ENCODE measurements at regions not wholly inside any gene's neighbourhood (a gene's known extent, or its start where the extent isn't known, plus 50 kb on each side); places are given as distances from the start of the nearest gene placed in this dataset.

GRCh38 chr6:165205632-165206031, 103.8 kb downstream of the C6orf118 start:
- Histone ChIP-seq H3K4me1 (no peaks in the 10 kb centered on the region), H3K4me3 (no peak overlapping the region), H3K9me3 (no peaks in the 10 kb centered on the region), H3K27me3 (no peaks in the 10 kb centered on the region), H3K36me3 (no peaks in the 10 kb centered on the region), H3K27ac (replicated peaks in 1 of 4) (no peak overlapping the region)
- peak; percentile 77 for DNase-seq (ENCODE audit: extremely low spot score)
- TF ChIP-seq POLR2AphosphoS5 (IDR thresholded peaks at IDR 0.05) (no peak), CTCF (IDR thresholded peaks at IDR 0.05) (no peak), POLR2A (IDR thresholded peaks at IDR 0.05; ENCODE audit: low read depth) (no peak), EP300 (IDR thresholded peaks at IDR 0.05) (no peak)
- WGBS, result 86% methylated on average over 2 of the region's 2 CpGs
- intact Hi-C loops (cut with DNase I), result no loop called here

DNA sequence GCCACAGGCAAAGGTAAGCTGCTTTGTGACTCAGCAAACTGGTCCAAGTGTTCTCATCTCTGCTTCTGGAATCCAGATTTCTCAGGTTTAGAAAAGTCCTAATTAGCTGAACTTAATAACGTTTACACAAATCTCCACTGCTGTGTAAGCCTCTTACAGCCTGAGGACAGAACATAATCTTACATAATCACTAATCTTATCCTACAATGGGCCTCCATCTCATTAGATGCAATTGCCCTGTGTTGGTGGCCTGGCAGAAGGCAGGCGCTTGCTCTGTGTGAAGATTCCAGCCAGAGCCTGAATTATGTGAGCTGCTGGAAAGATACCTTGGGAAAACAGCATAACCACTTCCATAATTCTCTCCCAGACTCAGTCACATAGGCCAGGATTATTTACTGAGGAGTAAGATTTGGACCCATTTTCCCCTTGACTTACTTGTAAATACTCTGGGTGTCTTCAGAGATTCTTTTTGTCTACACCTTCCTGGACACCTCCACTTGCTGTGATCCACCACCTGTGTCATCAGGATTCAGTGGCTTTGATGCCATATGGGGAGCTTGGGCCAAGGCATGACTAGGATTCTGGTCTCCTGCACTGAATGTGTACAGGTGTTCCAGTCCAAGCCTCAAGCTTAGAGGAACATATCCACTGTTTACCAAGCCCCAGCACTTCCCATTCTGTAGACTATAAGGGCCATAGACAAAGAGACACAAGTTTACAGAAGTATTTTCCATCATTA, 104.4 kb downstream of the C6orf118 start:
- Histone ChIP-seq H3K36me3 (no peaks in the 10 kb centered on the region), H3K4me3 (no peak overlapping the region), H3K27ac (replicated peaks in 1 of 4) (no peak overlapping the region), H3K27me3 (no peaks in the 10 kb centered on the region), H3K4me1 (no peaks in the 10 kb centered on the region), H3K9me3 (no peaks in the 10 kb centered on the region)
- peak; percentile 70 for DNase-seq (ENCODE audit: extremely low spot score)
- intact Hi-C loops (cut with DNase I), result no loop called here
- TF ChIP-seq CTCF (IDR thresholded peaks at IDR 0.05) (no peak), POLR2AphosphoS5 (IDR thresholded peaks at IDR 0.05) (no peak), EP300 (IDR thresholded peaks at IDR 0.05) (no peak), POLR2A (IDR thresholded peaks at IDR 0.05; ENCODE audit: low read depth) (no peak)
- 87% methylated on average over 2 of the region's 2 CpGs for WGBS

DNA sequence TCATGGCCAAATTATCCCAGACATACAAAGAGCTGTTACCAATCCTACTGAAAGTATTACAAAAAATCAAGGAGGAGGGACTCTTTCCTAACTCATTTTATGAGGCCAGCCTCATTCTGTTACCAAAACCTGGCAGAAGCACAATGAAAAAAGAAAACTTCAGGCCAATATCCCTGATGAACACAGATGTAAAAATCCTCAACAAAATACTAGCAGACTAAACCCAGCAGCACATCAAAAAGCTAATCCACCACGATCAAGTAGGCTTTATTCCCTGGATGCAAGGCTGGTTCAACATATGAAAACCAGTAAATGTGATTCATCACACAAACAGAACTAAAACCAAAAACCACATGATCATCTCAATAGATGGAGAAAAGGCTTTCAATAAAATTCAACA, 109.2 kb downstream of the C6orf118 start:
- Histone ChIP-seq H3K9me3 (peaks cover 0 to 17% (median 5%) of the 10 kb centered on the region in 4 donors), H3K36me3 (no peaks in the 10 kb centered on the region), H3K4me3 (no peak overlapping the region), H3K27me3 (no peaks in the 10 kb centered on the region), H3K27ac (replicated peaks in 1 of 4) (no peak overlapping the region), H3K4me1 (no peaks in the 10 kb centered on the region)
- intact Hi-C loops (cut with DNase I), result no loop called here
- no peak for DNase-seq (ENCODE audit: extremely low spot score)
- TF ChIP-seq EP300 (IDR thresholded peaks at IDR 0.05) (no peak), POLR2AphosphoS5 (IDR thresholded peaks at IDR 0.05) (no peak), POLR2A (IDR thresholded peaks at IDR 0.05; ENCODE audit: low read depth) (no peak), CTCF (IDR thresholded peaks at IDR 0.05) (no peak)
- WGBS, result 79% methylated on average over 1 of the region's 1 CpG

- intact Hi-C loops (cut with DNase I), result no loop called here
Measured at GRCh38 chr6:165191461-165191860, 117.9 kb downstream of the C6orf118 start.

DNA sequence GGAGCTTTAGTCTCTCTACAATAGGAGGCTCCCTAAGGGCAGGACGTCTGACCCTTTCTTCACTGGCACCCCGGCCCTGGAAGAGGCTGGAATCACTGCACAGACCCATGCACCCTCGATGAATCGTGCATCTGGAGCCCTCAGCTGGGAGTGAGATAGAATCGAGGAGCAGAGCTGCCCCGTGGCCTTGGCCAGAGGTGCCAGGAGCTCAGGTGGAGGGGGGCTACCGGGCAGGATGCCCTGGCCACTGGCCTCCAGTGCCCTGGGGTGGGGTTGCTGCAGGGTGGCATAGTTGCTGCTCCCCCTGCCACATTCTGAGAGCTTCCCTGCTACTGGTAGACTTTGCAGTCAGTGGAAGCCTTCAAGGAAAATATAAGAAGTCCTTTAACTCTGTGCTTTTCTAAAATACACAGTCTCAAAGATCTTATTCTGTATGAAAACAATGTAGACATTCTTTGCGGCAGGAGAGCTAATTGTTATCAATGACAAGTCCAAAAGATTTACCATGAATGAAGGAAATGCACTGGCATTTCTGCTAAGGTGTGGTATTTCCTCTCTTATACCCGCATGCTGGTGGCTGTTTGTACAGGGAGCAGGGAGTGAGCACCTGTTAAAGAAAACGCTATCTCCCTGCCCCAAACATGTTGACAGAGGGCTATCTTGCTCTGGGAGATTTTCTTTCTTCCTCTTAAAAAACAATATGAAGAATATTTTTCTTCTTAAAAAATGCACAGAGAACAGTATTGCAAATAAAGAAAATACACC, 122.8 kb downstream of the C6orf118 start:
- intact Hi-C loops (cut with DNase I), result no loop called here
- Histone ChIP-seq H3K4me3 (no peak overlapping the region), H3K4me1 (no peaks in the 10 kb centered on the region), H3K27ac (replicated peaks in 1 of 4) (no peak overlapping the region), H3K27me3 (no peaks in the 10 kb centered on the region), H3K9me3 (peaks cover 0 to 4% (median 1%) of the 10 kb centered on the region in 4 donors), H3K36me3 (no peaks in the 10 kb centered on the region)
- 78% methylated on average over 10 of the region's 10 CpGs for WGBS
- TF ChIP-seq POLR2A (IDR thresholded peaks at IDR 0.05; ENCODE audit: low read depth) (no peak), POLR2AphosphoS5 (IDR thresholded peaks at IDR 0.05) (no peak), EP300 (IDR thresholded peaks at IDR 0.05) (no peak), CTCF (IDR thresholded peaks at IDR 0.05) (no peak)
- no peak for DNase-seq (ENCODE audit: extremely low spot score)

More at GRCh38 chr6:165191461-165191860, 117.9 kb downstream of the C6orf118 start:
- Histone ChIP-seq H3K36me3 (no peaks in the 10 kb centered on the region), H3K4me3 (no peak overlapping the region), H3K4me1 (no peaks in the 10 kb centered on the region), H3K27me3 (no peaks in the 10 kb centered on the region), H3K27ac (replicated peaks in 1 of 4) (no peak overlapping the region), H3K9me3 (peaks cover 0 to 16% (median 7%) of the 10 kb centered on the region in 4 donors)
- no peak for TF ChIP-seq POLR2AphosphoS5 (IDR thresholded peaks at IDR 0.05)
- no peak for DNase-seq (ENCODE audit: extremely low spot score)
- 80% methylated on average over 2 of the region's 2 CpGs for WGBS

All from esophagus muscularis mucosa (tissue), 4 donors.